ENCODE measurements at regions not wholly inside any gene's neighbourhood (a gene's known extent, or its start where the extent isn't known, plus 50 kb on each side); places are given as distances from the start of the nearest gene placed in this dataset.
"Not testable (repeated sequence)": the region's sequence is repeated elsewhere in the genome, so short reads cannot be mapped to it uniquely, and the experiment has no call there.

GRCh38 chr12:25889185-25889584 is 69.3 kb upstream of the RASSF8 start:
- DNase-seq (no peak), ATAC-seq (no peak)
- H3K4me1 ChIP-seq (ENCODE audit: low read depth): no peaks in the 10 kb centered on the region
- intact Hi-C loops (cut with DNase I, micrococcal nuclease): no loop called here
- no peak overlapping the region for H3K4me3 ChIP-seq
- no peaks in the 10 kb centered on the region for H3K9me3 ChIP-seq
- no peak for TF ChIP-seq CTCF (IDR thresholded peaks at IDR 0.05)
- no peaks in the 10 kb centered on the region for H3K36me3 ChIP-seq (ENCODE audit: low read depth)

- H3K4me1 ChIP-seq (ENCODE audit: low read depth); H3K9me3 ChIP-seq; H3K4me3 ChIP-seq; intact Hi-C loops (cut with DNase I, micrococcal nuclease); ATAC-seq; DNase-seq; H3K36me3 ChIP-seq (ENCODE audit: low read depth): not testable (repeated sequence)
These were observed 67.4 kb upstream of the RASSF8 start for GRCh38 chr12:25891095-25891494.

GRCh38 chr12:25894759-25895158 is 63.7 kb upstream of the RASSF8 start:
- Histone ChIP-seq H3K4me3 (no peak overlapping the region), H3K4me1 (ENCODE audit: low read depth) (no peaks in the 10 kb centered on the region), H3K9me3 (no peaks in the 10 kb centered on the region), H3K36me3 (ENCODE audit: low read depth) (no peaks in the 10 kb centered on the region)
- no peak for TF ChIP-seq CTCF (IDR thresholded peaks at IDR 0.05)
- intact Hi-C loops (cut with DNase I, micrococcal nuclease): no loop called here
- DNase-seq: no peak
- ATAC-seq: no peak

- ATAC-seq (no peak), DNase-seq (no peak)
- H3K36me3 ChIP-seq (ENCODE audit: low read depth): no peaks in the 10 kb centered on the region
- intact Hi-C loops (cut with DNase I, micrococcal nuclease): no loop called here
- no peak overlapping the region for H3K4me3 ChIP-seq
- no peak for TF ChIP-seq CTCF (IDR thresholded peaks at IDR 0.05)
- no peaks in the 10 kb centered on the region for H3K9me3 ChIP-seq
- no peaks in the 10 kb centered on the region for H3K4me1 ChIP-seq (ENCODE audit: low read depth)
These were observed 61.5 kb upstream of the RASSF8 start for GRCh38 chr12:25896981-25897380.

- ATAC-seq: no peak
- no peaks in the 10 kb centered on the region for H3K9me3 ChIP-seq
These were observed 54.8 kb upstream of the RASSF8 start for GRCh38 chr12:25903603-25904245.

GRCh38 chr12:25904442-25904841 is 54.0 kb upstream of the RASSF8 start:
- ATAC-seq (no peak), DNase-seq (no peak)
- no peak for TF ChIP-seq CTCF (IDR thresholded peaks at IDR 0.05)
- Histone ChIP-seq H3K4me3 (no peak overlapping the region), H3K36me3 (ENCODE audit: low read depth) (no peaks in the 10 kb centered on the region), H3K9me3 (no peaks in the 10 kb centered on the region), H3K4me1 (ENCODE audit: low read depth) (no peaks in the 10 kb centered on the region)
- intact Hi-C loops (cut with DNase I, micrococcal nuclease): no loop called here

More at GRCh38 chr12:25903603-25904245, 54.8 kb upstream of the RASSF8 start:
- Histone ChIP-seq H3K36me3 (ENCODE audit: low read depth) (no peaks in the 10 kb centered on the region), H3K4me1 (ENCODE audit: low read depth) (no peaks in the 10 kb centered on the region), H3K4me3 (no peak overlapping the region)
- TF ChIP-seq CTCF (IDR thresholded peaks at IDR 0.05): no peak
- intact Hi-C loops (cut with DNase I, micrococcal nuclease): no loop called here
- no peak for DNase-seq

Measured in mucosa of descending colon (tissue), 3 donors.